PC-9 (cell line): ENCODE measurements at regions not wholly inside any gene's neighbourhood (a gene's known extent, or its start where the extent isn't known, plus 50 kb on each side); places are given as distances from the start of the nearest gene placed in this dataset.

Experiments
- BruUV-seq: library from RNA; stranded (reverse); fragments of 400-500 nt; replicated peaks from 2 replicates; lab custom pipeline; 2021; lab: Mats Ljungman, UMichigan
- CTCF ChIA-PET: fragments of 300-600 bp; sonication (Branson Sonifier 250); formaldehyde crosslinking; loops from one replicate; lab custom pipeline; 2022; ENCODE audit warnings: antibody characterized with exemption; lab: Charles Lee
- POLR2A ChIA-PET: fragments of 300-600 bp; sonication (Branson Sonifier 250); formaldehyde crosslinking; loops from one replicate; lab custom pipeline; 2022; ENCODE audit warnings: antibody characterized with exemption; ENCODE audit not compliant: unreplicated experiment; lab: Charles Lee
- DNase-seq, 2 experiments: peaks; one replicate each; pipeline versions ENCODE4 v3.0.0 to v3.0.0-alpha.2; 2015 to 2022; ENCODE audit warnings: mixed read lengths in 1 of 2
- H2AFZ ChIP-seq: fragments of 200-600 bp; sonication (generic); 2 replicates; pipeline ENCODE4 v1.8.1; 2017; ENCODE audit warnings: antibody characterized with exemption
- H3F3A ChIP-seq: fragments of 200-600 bp; sonication (generic); 2 replicates; pipeline ENCODE4 v1.8.1; 2017; ENCODE audit warnings: antibody characterized with exemption, mild to moderate bottlenecking, low read depth; ENCODE audit not compliant: insufficient read depth
- H3K27ac ChIP-seq: fragments of 200-600 bp; sonication (generic); 2 replicates; pipeline ENCODE4 v1.6.1; 2016; ENCODE audit warnings: mixed run types
- H3K27me3 ChIP-seq: fragments of 200-600 bp; sonication (generic); 2 replicates; pipeline ENCODE4 v1.6.1; 2016; ENCODE audit warnings: low read depth, mixed run types; ENCODE audit not compliant: insufficient read depth
- H3K36me3 ChIP-seq: fragments of 200-600 bp; sonication (generic); 2 replicates; pipeline ENCODE4 v1.6.1; 2016; ENCODE audit warnings: low read depth, mixed run types
- H3K4me1 ChIP-seq: fragments of 200-600 bp; sonication (generic); replicated peaks from 2 replicates; pipeline ENCODE4 v1.6.1; 2016; ENCODE audit warnings: mixed run types; ENCODE audit not compliant: insufficient read depth
- H3K4me2 ChIP-seq: fragments of 200-600 bp; sonication (generic); 2 replicates; pipeline ENCODE4 v1.6.1; 2017; ENCODE audit warnings: mixed run types
- H3K4me3 ChIP-seq: fragments of 200-600 bp; sonication (generic); 2 replicates; pipeline ENCODE4 v1.6.1; 2016; ENCODE audit warnings: mixed run types
- H3K79me2 ChIP-seq: fragments of 200-600 bp; sonication (generic); 2 replicates; pipeline ENCODE4 v1.6.1; 2017; ENCODE audit warnings: low read depth, mixed run types
- H3K9me2 ChIP-seq: fragments of 200-600 bp; sonication (generic); 2 replicates; pipeline ENCODE4 v1.8.1; 2017; ENCODE audit warnings: mild to moderate bottlenecking; ENCODE audit not compliant: insufficient read depth
- H3K9me3 ChIP-seq: fragments of 200-600 bp; sonication (generic); 2 replicates; pipeline ENCODE4 v1.8.1; 2016; ENCODE audit warnings: low read depth; ENCODE audit not compliant: insufficient read depth
- H4K20me1 ChIP-seq: fragments of 200-600 bp; sonication (generic); 2 replicates; pipeline ENCODE4 v1.8.1; 2017; ENCODE audit not compliant: insufficient read depth
- CTCF ChIP-seq: fragments of 200-600 bp; sonication (generic); conservative IDR thresholded peaks from 2 replicates; pipeline ENCODE4 v1.6.1; 2017; ENCODE audit warnings: mixed run types, antibody characterized with exemption, mild to moderate bottlenecking, moderate library complexity
- EZH2 ChIP-seq: fragments of 200-600 bp; sonication (generic); IDR thresholded peaks from 2 replicates; pipeline ENCODE4 v1.8.0; 2017; ENCODE audit warnings: antibody characterized with exemption, low read depth
- intact Hi-C: fragments of 100-400 bp; cut with micrococcal nuclease; formaldehyde crosslinking; loops from one replicate; pipeline ENCODE4 v1.10.0; 2022; ENCODE audit not compliant: unreplicated experiment

GRCh38 chr18:48472610-48473009 is 63.4 kb upstream of the ZBTB7C start:
- CTCF ChIA-PET: no interaction called here
- Histone ChIP-seq H3K4me3 (no peak overlapping the region), H3K27me3 (no peaks in the 10 kb centered on the region), H4K20me1 (no peaks in the 10 kb centered on the region), H3K79me2 (no peaks in the 10 kb centered on the region), H3K4me1 (no peaks in the 10 kb centered on the region), H3K36me3 (no peaks in the 10 kb centered on the region), H3K9me3 (no peaks in the 10 kb centered on the region), H3F3A (peaks cover 5% of the 10 kb centered on the region; the same call in 1 of the 2 replicates), H3K9me2 (no peaks in the 10 kb centered on the region), H2AFZ (no peak overlapping the region), H3K27ac (no peak overlapping the region), H3K4me2 (no peak overlapping the region)
- DNase-seq: peak in 1 of 2 experiments; percentile 50
- TF ChIP-seq EZH2: no peak
- no peak for TF ChIP-seq CTCF
- POLR2A ChIA-PET: no interaction called here
- no TSS peak for BruUV-seq
- intact Hi-C loops: no loop called here

GRCh38 chr18:48470484-48471180 is 61.4 kb upstream of the ZBTB7C start:
- peak in 1 of 2 experiments; percentile 25 for DNase-seq
- TF ChIP-seq EZH2: no peak
- no peak for TF ChIP-seq CTCF
- Histone ChIP-seq H2AFZ (no peak overlapping the region), H3K27ac (no peak overlapping the region), H3K9me2 (no peaks in the 10 kb centered on the region), H3F3A (no peaks in the 10 kb centered on the region), H3K9me3 (no peaks in the 10 kb centered on the region), H3K4me3 (no peak overlapping the region), H3K4me1 (no peaks in the 10 kb centered on the region), H3K4me2 (no peak overlapping the region), H4K20me1 (no peaks in the 10 kb centered on the region), H3K27me3 (no peaks in the 10 kb centered on the region), H3K79me2 (no peaks in the 10 kb centered on the region), H3K36me3 (no peaks in the 10 kb centered on the region)
- CTCF ChIA-PET: no interaction called here
- intact Hi-C loops: no loop called here
- no TSS peak for BruUV-seq
- POLR2A ChIA-PET: no interaction called here

GRCh38 chr18:48468151-48468550 is 59.0 kb upstream of the ZBTB7C start:
- no peaks in the 10 kb centered on the region for H4K20me1 ChIP-seq
- no peaks in the 10 kb centered on the region for H3K4me1 ChIP-seq
- no peak overlapping the region for H2AFZ ChIP-seq
- TF ChIP-seq CTCF: no peak
- no peak for TF ChIP-seq EZH2
- POLR2A ChIA-PET: interaction anchor here (0.7 kb wide), 1 partner anchor 375 kb away, joined by 3 read pairs; no protein-coding TSS in a partner anchor
- H3K27me3 ChIP-seq: no peaks in the 10 kb centered on the region
- H3K9me2 ChIP-seq: no peaks in the 10 kb centered on the region
- BruUV-seq: no TSS peak
- intact Hi-C loops: loop anchor here (5.0 kb wide), 1 partner anchor 446 kb away; no protein-coding TSS in a partner anchor
- H3K4me3 ChIP-seq: no peak overlapping the region
- H3K36me3 ChIP-seq: no peaks in the 10 kb centered on the region
- no peak overlapping the region for H3K4me2 ChIP-seq
- H3K9me3 ChIP-seq: no peaks in the 10 kb centered on the region
- no peaks in the 10 kb centered on the region for H3K79me2 ChIP-seq
- peak in 1 of 2 experiments; percentile 4 for DNase-seq
- CTCF ChIA-PET: interaction anchor here (1.0 kb wide), 1 partner anchor 23 kb away, joined by 5 read pairs; no protein-coding TSS in a partner anchor
- no peaks in the 10 kb centered on the region for H3F3A ChIP-seq
- H3K27ac ChIP-seq: no peak overlapping the region
